ENCODE measurements at regions not wholly inside any gene's neighbourhood (a gene's known extent, or its start where the extent isn't known, plus 50 kb on each side); places are given as distances from the start of the nearest gene placed in this dataset.
"Not testable (repeated sequence)": the region's sequence is repeated elsewhere in the genome, so short reads cannot be mapped to it uniquely, and the experiment has no call there.

- ATAC-seq; intact Hi-C loops (cut with DNase I); DNase-seq (ENCODE audit: low spot score): not testable (repeated sequence)
Observed at GRCh38 chr14:19052977-19053376, 85.7 kb downstream of the POTEM start.

GRCh38 chr14:19053426-19054050, 86.3 kb downstream of the POTEM start:
- ATAC-seq; intact Hi-C loops (cut with DNase I); DNase-seq (ENCODE audit: low spot score): not testable (repeated sequence)

- DNase-seq (ENCODE audit: low spot score); ATAC-seq; intact Hi-C loops (cut with DNase I): not testable (repeated sequence)
Observed at GRCh38 chr14:19054108-19054721, 87.0 kb downstream of the POTEM start.

GRCh38 chr14:19054934-19055333, 87.7 kb downstream of the POTEM start:
- DNase-seq (ENCODE audit: low spot score); ATAC-seq; intact Hi-C loops (cut with DNase I): not testable (repeated sequence)

- peak; percentile 17 for DNase-seq (ENCODE audit: low spot score)
- intact Hi-C loops (cut with DNase I); ATAC-seq: not testable (repeated sequence)
Observed at GRCh38 chr14:19059066-19059465, 91.8 kb downstream of the POTEM start.

GRCh38 chr14:19061689-19062450, 94.6 kb downstream of the POTEM start:
- peak; percentile 65 for ATAC-seq
- intact Hi-C loops (cut with DNase I) = not testable (repeated sequence)

GRCh38 chr14:19068957-19069356, 101.7 kb downstream of the POTEM start:
- ATAC-seq; intact Hi-C loops (cut with DNase I); DNase-seq (ENCODE audit: low spot score): not testable (repeated sequence)

More at GRCh38 chr14:19061689-19062450, 94.6 kb downstream of the POTEM start:
- DNase-seq (ENCODE audit: low spot score) = not testable (repeated sequence)

- intact Hi-C loops (cut with DNase I); ATAC-seq; DNase-seq (ENCODE audit: low spot score): not testable (repeated sequence)
Observed at GRCh38 chr14:19072518-19072917, 105.3 kb downstream of the POTEM start.

- DNase-seq (ENCODE audit: low spot score); ATAC-seq; intact Hi-C loops (cut with DNase I): not testable (repeated sequence)
Observed at GRCh38 chr14:19088632-19089031, 121.4 kb downstream of the POTEM start.

- intact Hi-C loops (cut with DNase I); ATAC-seq; DNase-seq (ENCODE audit: low spot score): not testable (repeated sequence)
Observed at GRCh38 chr14:19093227-19093626, 126.0 kb downstream of the POTEM start.

- intact Hi-C loops (cut with DNase I); DNase-seq (ENCODE audit: low spot score); ATAC-seq: not testable (repeated sequence)
Observed at GRCh38 chr14:19094731-19095130, 127.5 kb downstream of the POTEM start.

- ATAC-seq; DNase-seq (ENCODE audit: low spot score); intact Hi-C loops (cut with DNase I): not testable (repeated sequence)
Observed at GRCh38 chr14:19095167-19095566, 127.9 kb downstream of the POTEM start.

- DNase-seq (ENCODE audit: low spot score); intact Hi-C loops (cut with DNase I); ATAC-seq: not testable (repeated sequence)
Observed at GRCh38 chr14:19096467-19096866, 129.2 kb downstream of the POTEM start.

- DNase-seq (ENCODE audit: low spot score); intact Hi-C loops (cut with DNase I): not testable (repeated sequence)
- peak; percentile 4 for ATAC-seq
Observed at GRCh38 chr14:19096876-19097275, 129.6 kb downstream of the POTEM start.

- intact Hi-C loops (cut with DNase I) = not testable (repeated sequence)
- DNase-seq (ENCODE audit: low spot score) (peak; percentile 56), ATAC-seq (peak; percentile 33)
Observed at GRCh38 chr14:19097306-19097705, 130.1 kb downstream of the POTEM start.

GRCh38 chr14:19097750-19098149, 130.5 kb downstream of the POTEM start:
- DNase-seq (ENCODE audit: low spot score); ATAC-seq; intact Hi-C loops (cut with DNase I): not testable (repeated sequence)

- DNase-seq (ENCODE audit: low spot score) = not testable (repeated sequence)
Observed at GRCh38 chr14:19098230-19098629, 131.0 kb downstream of the POTEM start.

GRCh38 chr14:19098732-19099131, 131.5 kb downstream of the POTEM start:
- intact Hi-C loops (cut with DNase I) = not testable (repeated sequence)
- ATAC-seq (peak; percentile 31), DNase-seq (ENCODE audit: low spot score) (peak; percentile 55)

More at GRCh38 chr14:19098230-19098629, 131.0 kb downstream of the POTEM start:
- intact Hi-C loops (cut with DNase I) = not testable (repeated sequence)
- peak; percentile 5 for ATAC-seq

- intact Hi-C loops (cut with DNase I); ATAC-seq; DNase-seq (ENCODE audit: low spot score): not testable (repeated sequence)
Observed at GRCh38 chr14:19099336-19099735, 132.1 kb downstream of the POTEM start.
